Fibroblast of lung (primary cell): ENCODE measurements at regions not wholly inside any gene's neighbourhood (a gene's known extent, or its start where the extent isn't known, plus 50 kb on each side); places are given as distances from the start of the nearest gene placed in this dataset.

Experiments used
- EZH2 ChIP-seq: IDR thresholded peaks from 2 replicates; pipeline ENCODE4 v1.5.1; 2012; ENCODE audit warnings: low read length, control low read depth, mild to moderate bottlenecking; ENCODE audit errors: missing control alignments
- TF ChIP-seq, protein P1 (sequence below), 2 donors: IDR thresholded peaks in 1 of 2; conservative IDR thresholded peaks in 1 of 2; 1 replicate in 1 of 2; 2 replicates in 1 of 2; pipeline ENCODE4 v1.5.1; 2011 to 2012; ENCODE audit warnings: low read length in 2 of 2, control low read depth in 1 of 2, inconsistent platforms in 1 of 2, low read depth in 1 of 2, mild to moderate bottlenecking in 1 of 2

DNA sequence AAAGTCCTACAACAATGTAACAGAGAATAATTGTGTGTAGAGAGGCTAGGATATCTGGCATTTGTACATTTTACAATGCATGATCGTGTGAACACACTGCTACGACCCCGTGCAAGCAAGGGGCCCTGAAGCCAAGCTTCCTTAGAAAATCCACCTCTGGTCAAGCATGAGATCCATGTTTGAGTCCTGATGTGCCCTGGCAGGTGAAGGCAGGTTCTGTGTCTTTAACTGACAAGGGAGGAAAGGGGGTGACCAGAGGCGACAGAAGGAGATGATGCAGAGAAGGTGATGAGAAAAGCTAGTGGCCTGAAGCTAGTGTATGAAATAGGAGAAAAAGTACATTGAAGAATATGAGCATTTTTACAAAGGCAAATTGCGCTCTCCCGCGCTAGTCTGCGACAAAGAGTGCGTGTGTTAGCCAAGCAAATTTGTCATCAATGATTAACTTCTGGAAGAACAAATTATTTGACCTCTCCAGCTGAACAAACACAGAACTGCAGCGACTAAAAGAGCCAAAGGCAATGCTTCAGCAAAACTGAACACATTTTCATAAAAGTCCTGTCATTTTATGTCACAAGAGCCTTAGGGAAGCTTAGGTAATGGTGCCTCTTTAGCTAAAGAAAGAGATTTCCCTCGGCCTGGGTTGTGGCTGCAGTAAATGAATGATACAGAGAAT lies 101.7 kb upstream of the DAPK1 start:
- TF ChIP-seq, protein P1, sequence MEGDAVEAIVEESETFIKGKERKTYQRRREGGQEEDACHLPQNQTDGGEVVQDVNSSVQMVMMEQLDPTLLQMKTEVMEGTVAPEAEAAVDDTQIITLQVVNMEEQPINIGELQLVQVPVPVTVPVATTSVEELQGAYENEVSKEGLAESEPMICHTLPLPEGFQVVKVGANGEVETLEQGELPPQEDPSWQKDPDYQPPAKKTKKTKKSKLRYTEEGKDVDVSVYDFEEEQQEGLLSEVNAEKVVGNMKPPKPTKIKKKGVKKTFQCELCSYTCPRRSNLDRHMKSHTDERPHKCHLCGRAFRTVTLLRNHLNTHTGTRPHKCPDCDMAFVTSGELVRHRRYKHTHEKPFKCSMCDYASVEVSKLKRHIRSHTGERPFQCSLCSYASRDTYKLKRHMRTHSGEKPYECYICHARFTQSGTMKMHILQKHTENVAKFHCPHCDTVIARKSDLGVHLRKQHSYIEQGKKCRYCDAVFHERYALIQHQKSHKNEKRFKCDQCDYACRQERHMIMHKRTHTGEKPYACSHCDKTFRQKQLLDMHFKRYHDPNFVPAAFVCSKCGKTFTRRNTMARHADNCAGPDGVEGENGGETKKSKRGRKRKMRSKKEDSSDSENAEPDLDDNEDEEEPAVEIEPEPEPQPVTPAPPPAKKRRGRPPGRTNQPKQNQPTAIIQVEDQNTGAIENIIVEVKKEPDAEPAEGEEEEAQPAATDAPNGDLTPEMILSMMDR (conservative IDR thresholded peaks at IDR 0.05 in 1 of 2, IDR thresholded peaks at IDR 0.05 in 1 of 2; ENCODE audit: low read depth in 1 of 2, low read length in 2 of 2) = no peak
- no peak for TF ChIP-seq EZH2
